ENCODE measurements at regions not wholly inside any gene's neighbourhood (a gene's known extent, or its start where the extent isn't known, plus 50 kb on each side); places are given as distances from the start of the nearest gene placed in this dataset.

- no peak for TF ChIP-seq CTCF (IDR thresholded peaks at IDR 0.05; ENCODE audit: low read depth, low read length)
- no peak for DNase-seq (ENCODE audit: low read depth in 2 of 2)
Observed at GRCh38 chr21:29473808-29474207, 175.1 kb downstream of the BACH1 start.

GRCh38 chr21:29475329-29475728 lies 176.6 kb downstream of the BACH1 start:
- no peak for TF ChIP-seq CTCF (IDR thresholded peaks at IDR 0.05; ENCODE audit: low read depth, low read length)
- H3K4me3 ChIP-seq (replicated peaks in 1 of 2; ENCODE audit: low read depth in 2 of 2, low read length in 2 of 2), result no peak overlapping the region
- DNase-seq (ENCODE audit: low read depth in 2 of 2), result no peak

More at GRCh38 chr21:29473808-29474207, 175.1 kb downstream of the BACH1 start:
- no peak overlapping the region for H3K4me3 ChIP-seq (replicated peaks in 1 of 2; ENCODE audit: low read depth in 2 of 2, low read length in 2 of 2)

- no peak overlapping the region for H3K4me3 ChIP-seq (replicated peaks in 1 of 2; ENCODE audit: low read depth in 2 of 2, low read length in 2 of 2)
- no peak for TF ChIP-seq CTCF (IDR thresholded peaks at IDR 0.05; ENCODE audit: low read depth, low read length)
- no peak for DNase-seq (ENCODE audit: low read depth in 2 of 2)
Observed at GRCh38 chr21:29477347-29477746, 178.6 kb downstream of the BACH1 start.

- no peak overlapping the region for H3K4me3 ChIP-seq (replicated peaks in 1 of 2; ENCODE audit: low read depth in 2 of 2, low read length in 2 of 2)
- TF ChIP-seq CTCF (IDR thresholded peaks at IDR 0.05; ENCODE audit: low read depth, low read length), result no peak
- DNase-seq (ENCODE audit: low read depth in 2 of 2), result peak; percentile 16 to 58
Observed at GRCh38 chr21:29477941-29478340, 179.2 kb downstream of the BACH1 start.

- TF ChIP-seq CTCF (IDR thresholded peaks at IDR 0.05; ENCODE audit: low read depth, low read length), result no peak
- no peak for DNase-seq (ENCODE audit: low read depth in 2 of 2)
Observed at GRCh38 chr21:29481081-29481480, 182.4 kb downstream of the BACH1 start.

GRCh38 chr21:29481641-29482040 lies 182.9 kb downstream of the BACH1 start:
- peak; percentile 31 to 56 for DNase-seq (ENCODE audit: low read depth in 2 of 2)
- TF ChIP-seq CTCF (IDR thresholded peaks at IDR 0.05; ENCODE audit: low read depth, low read length), result no peak
- no peak overlapping the region for H3K4me3 ChIP-seq (replicated peaks in 1 of 2; ENCODE audit: low read depth in 2 of 2, low read length in 2 of 2)

More at GRCh38 chr21:29481081-29481480, 182.4 kb downstream of the BACH1 start:
- no peak overlapping the region for H3K4me3 ChIP-seq (replicated peaks in 1 of 2; ENCODE audit: low read depth in 2 of 2, low read length in 2 of 2)

GRCh38 chr21:29486306-29486807 lies 187.6 kb downstream of the BACH1 start:
- no peak for DNase-seq (ENCODE audit: low read depth in 2 of 2)
- TF ChIP-seq CTCF (IDR thresholded peaks at IDR 0.05; ENCODE audit: low read depth, low read length), result no peak

More at GRCh38 chr21:29486306-29486807, 187.6 kb downstream of the BACH1 start:
- H3K4me3 ChIP-seq (replicated peaks in 1 of 2; ENCODE audit: low read depth in 2 of 2, low read length in 2 of 2), result no peak overlapping the region

Data from cardiac fibroblast (primary cell).